ENCODE measurements at regions not wholly inside any gene's neighbourhood (a gene's known extent, or its start where the extent isn't known, plus 50 kb on each side); places are given as distances from the start of the nearest gene placed in this dataset.

DNA sequence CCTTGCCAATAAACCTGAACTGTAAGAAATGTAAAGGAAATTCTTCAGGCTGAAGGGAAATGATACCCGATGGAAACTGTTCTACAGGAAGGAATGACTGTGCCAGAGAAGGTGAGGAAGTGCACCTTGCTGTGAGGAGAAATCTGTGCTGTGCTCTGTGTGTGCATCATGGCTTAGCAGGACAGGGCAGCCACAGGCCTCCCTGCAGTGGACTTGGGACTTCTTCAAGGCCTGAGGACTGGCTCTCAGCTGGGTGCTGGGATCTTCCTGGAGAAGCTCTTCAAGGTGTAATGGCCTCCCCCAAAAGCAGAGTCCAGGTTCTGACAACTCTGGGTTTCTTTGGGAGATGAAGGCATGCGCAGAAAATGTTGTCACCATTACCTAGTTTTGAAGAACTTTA, 145.1 kb downstream of the UQCRFS1 start:
- H3K4me3 ChIP-seq, result no peak overlapping the region
- no peaks in the 10 kb centered on the region for H3K27me3 ChIP-seq
- H3K9me3 ChIP-seq, result no peaks in the 10 kb centered on the region
- H3K36me3 ChIP-seq, result no peaks in the 10 kb centered on the region
- intact Hi-C loops (cut with DNase I), result no loop called here
- no peaks in the 10 kb centered on the region for H3K4me1 ChIP-seq
- no peak overlapping the region for H3K27ac ChIP-seq
- DNase-seq (ENCODE audit: low spot score in 2 of 2), result no peak
- TF ChIP-seq, protein P1, sequence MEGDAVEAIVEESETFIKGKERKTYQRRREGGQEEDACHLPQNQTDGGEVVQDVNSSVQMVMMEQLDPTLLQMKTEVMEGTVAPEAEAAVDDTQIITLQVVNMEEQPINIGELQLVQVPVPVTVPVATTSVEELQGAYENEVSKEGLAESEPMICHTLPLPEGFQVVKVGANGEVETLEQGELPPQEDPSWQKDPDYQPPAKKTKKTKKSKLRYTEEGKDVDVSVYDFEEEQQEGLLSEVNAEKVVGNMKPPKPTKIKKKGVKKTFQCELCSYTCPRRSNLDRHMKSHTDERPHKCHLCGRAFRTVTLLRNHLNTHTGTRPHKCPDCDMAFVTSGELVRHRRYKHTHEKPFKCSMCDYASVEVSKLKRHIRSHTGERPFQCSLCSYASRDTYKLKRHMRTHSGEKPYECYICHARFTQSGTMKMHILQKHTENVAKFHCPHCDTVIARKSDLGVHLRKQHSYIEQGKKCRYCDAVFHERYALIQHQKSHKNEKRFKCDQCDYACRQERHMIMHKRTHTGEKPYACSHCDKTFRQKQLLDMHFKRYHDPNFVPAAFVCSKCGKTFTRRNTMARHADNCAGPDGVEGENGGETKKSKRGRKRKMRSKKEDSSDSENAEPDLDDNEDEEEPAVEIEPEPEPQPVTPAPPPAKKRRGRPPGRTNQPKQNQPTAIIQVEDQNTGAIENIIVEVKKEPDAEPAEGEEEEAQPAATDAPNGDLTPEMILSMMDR (IDR thresholded peaks at IDR 0.05), result no peak

DNA sequence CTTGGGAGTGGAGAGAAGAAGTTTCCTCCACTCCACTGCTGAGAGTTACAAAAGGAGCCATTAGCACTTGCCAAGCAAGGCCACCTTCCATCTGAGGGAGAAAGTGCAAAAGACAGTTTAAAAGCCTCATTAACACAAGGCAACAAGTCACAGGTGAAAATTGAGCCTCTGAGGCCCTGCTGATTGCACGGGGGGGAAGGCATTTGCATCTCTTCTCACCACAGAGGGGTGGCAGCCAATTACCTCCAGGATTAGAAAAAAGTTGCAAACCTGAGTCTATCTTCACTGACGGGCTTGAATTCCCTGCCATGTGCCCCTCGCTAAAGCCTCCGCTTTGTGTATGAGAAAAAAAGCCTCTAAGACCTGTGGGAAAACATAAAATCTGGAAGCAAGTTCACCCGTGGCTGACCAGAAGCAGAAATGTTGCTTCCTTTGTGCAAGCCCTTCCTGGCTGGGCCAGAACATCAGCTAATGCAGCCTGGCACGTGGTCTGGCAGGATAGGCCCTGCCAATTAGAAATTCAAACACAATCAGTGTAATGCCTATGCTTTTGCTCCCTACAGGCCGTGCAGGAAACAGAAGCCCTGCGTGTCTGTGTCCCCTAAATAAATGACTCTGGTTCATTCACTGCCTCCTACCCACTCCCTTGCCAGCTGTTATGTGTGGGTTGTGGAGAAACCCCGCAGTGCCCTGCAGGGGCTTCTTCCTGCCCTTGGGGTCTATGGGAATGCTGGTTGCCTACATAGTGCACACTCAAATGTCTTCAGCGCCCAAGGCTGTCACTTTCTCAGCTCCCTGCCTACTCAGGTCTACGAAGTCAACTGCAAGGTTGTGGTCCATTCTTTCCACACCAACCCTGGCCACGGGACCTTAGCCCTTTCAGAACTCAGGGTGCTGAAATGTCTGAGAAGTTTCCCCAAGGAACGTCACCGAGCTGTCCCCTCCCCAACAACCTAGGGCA, 150.2 kb downstream of the UQCRFS1 start:
- TF ChIP-seq, protein P1 (IDR thresholded peaks at IDR 0.05), result no peak
- DNase-seq (ENCODE audit: low spot score in 2 of 2), result no peak
- Histone ChIP-seq H3K27me3 (no peaks in the 10 kb centered on the region), H3K4me3 (no peak overlapping the region), H3K9me3 (no peaks in the 10 kb centered on the region), H3K4me1 (no peaks in the 10 kb centered on the region), H3K36me3 (no peaks in the 10 kb centered on the region), H3K27ac (no peak overlapping the region)
- intact Hi-C loops (cut with DNase I), result no loop called here

DNA sequence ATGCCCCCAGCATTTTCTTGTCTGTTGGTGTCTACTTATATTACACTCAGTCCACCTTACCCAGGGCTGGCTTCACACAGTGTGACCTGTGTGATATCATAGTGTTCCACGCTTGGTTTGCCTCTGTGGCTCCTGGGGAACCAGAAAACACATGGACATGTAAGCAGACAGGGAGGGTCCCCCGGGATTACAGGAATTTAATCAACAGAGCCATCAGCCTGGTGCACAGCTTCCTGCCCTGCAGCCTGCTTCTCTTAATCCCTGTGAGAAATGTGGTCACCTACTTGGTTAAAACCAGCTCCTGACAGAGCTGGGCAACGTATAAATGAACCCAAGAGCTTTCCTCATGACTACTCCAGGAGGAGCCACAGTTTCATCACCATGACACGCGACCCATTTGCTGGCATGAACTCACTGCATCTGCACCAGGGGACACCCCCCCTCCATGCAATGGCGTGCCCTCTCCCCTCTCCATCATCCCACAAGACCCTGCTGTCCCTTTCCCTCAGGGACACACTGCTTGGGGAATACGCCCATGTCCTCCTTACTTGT, 152.1 kb downstream of the UQCRFS1 start:
- TF ChIP-seq, protein P1 (IDR thresholded peaks at IDR 0.05), result no peak

DNA sequence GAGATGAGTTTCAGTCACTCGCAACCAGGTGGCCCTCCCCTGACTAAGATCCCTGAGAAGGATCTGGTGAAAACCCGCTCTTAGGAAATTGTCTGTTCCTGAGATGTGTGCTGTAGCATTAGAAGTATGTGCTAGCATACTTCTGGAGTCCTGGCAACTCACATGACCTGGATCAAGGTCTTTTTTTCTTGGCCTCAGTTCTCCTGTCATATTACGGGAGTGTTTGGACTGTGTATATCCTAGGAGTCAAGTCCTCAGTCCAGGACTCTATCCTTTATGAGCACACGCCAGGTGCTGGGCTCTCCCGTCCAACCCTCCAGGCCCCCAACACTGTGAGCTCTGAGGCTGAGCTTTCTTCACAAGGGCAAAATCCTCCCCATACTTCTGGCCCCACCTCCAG, 156.4 kb downstream of the UQCRFS1 start:
- no peak overlapping the region for H3K4me3 ChIP-seq
- H3K27ac ChIP-seq, result no peak overlapping the region
- TF ChIP-seq, protein P1 (IDR thresholded peaks at IDR 0.05), result no peak
- intact Hi-C loops (cut with DNase I), result no loop called here
- H3K36me3 ChIP-seq, result no peaks in the 10 kb centered on the region
- no peaks in the 10 kb centered on the region for H3K4me1 ChIP-seq
- no peaks in the 10 kb centered on the region for H3K9me3 ChIP-seq
- H3K27me3 ChIP-seq, result no peaks in the 10 kb centered on the region
- no peak for DNase-seq (ENCODE audit: low spot score in 2 of 2)

More for the DNA sequence above, 152.1 kb downstream of the UQCRFS1 start:
- no peak for DNase-seq (ENCODE audit: low spot score in 2 of 2)
- H3K4me3 ChIP-seq, result no peak overlapping the region
- no peaks in the 10 kb centered on the region for H3K27me3 ChIP-seq
- no peak overlapping the region for H3K27ac ChIP-seq
- intact Hi-C loops (cut with DNase I), result no loop called here
- no peaks in the 10 kb centered on the region for H3K36me3 ChIP-seq
- H3K4me1 ChIP-seq, result no peaks in the 10 kb centered on the region
- no peaks in the 10 kb centered on the region for H3K9me3 ChIP-seq

DNA sequence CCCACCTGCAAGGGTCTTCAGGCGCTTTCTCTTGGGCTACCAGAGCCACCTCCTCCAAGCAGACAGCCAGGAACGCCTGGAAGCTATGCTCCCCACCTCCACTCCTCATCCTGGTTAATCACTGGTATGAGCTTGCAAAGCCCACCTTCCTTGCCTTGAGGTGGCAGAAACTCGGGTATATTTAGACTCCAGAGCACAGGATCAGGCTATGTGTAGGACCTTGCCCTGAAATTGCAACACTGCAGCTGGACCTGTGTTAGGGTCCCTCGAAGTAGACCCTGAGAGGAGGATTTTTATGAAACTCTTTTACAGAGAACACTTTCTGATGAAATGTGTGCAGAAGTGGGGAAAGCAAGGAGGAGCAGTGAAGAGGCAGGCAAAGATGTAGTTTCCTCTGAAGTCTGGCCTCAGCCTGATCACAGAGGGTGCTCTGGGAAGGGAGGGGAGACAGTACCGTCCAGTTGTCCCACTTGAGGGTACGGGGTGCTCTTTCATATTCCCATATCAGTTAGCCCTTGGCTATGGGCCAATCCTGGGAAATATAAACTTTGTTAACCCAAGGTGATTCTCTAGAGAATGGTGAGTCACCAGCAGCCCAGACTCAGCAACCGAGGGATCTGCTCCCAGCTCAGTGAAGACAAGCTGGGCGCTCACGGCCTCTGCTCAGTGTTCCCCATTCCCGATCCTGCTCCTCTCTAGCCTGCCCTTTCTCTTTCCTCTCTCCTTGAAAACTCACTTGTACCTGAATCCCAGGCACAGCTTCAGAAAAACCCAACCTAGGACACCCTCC, 157.9 kb downstream of the UQCRFS1 start:
- DNase-seq (ENCODE audit: low spot score in 2 of 2), result no peak
- Histone ChIP-seq H3K4me3 (no peak overlapping the region), H3K4me1 (no peaks in the 10 kb centered on the region), H3K27ac (no peak overlapping the region), H3K27me3 (no peaks in the 10 kb centered on the region), H3K9me3 (no peaks in the 10 kb centered on the region), H3K36me3 (no peaks in the 10 kb centered on the region)
- intact Hi-C loops (cut with DNase I), result no loop called here
- TF ChIP-seq, protein P1 (IDR thresholded peaks at IDR 0.05), result no peak
